Type B pancreatic cell (in vitro differentiated cells): ENCODE measurements at regions not wholly inside any gene's neighbourhood (a gene's known extent, or its start where the extent isn't known, plus 50 kb on each side); places are given as distances from the start of the nearest gene placed in this dataset.
"Not testable (repeated sequence)": the region's sequence is repeated elsewhere in the genome, so short reads cannot be mapped to it uniquely, and the experiment has no call there.

Source experiments
- DNase-seq: peaks from one replicate; pipeline ENCODE4 v3.0.0; 2021; ENCODE audit warnings: mixed read lengths; ENCODE audit not compliant: unreplicated experiment; ENCODE audit errors: extremely low spot score
- H3K27ac Mint-ChIP-seq: 2 replicates; pipeline ENCODE4 v1.8.0; 2021; ENCODE audit warnings: mild to moderate bottlenecking, mixed read lengths
- H3K27me3 Mint-ChIP-seq: 2 replicates; pipeline ENCODE4 v1.8.0; 2021; ENCODE audit warnings: mixed read lengths
- H3K36me3 Mint-ChIP-seq: 2 replicates; pipeline ENCODE4 v1.8.0; 2021; ENCODE audit warnings: mixed read lengths
- H3K4me1 Mint-ChIP-seq: one replicate; pipeline ENCODE4 v1.8.0; 2021; ENCODE audit warnings: mixed read lengths; ENCODE audit not compliant: unreplicated experiment
- H3K4me3 Mint-ChIP-seq: 2 replicates; pipeline ENCODE4 v1.8.0; 2021; ENCODE audit warnings: mild to moderate bottlenecking, mixed read lengths
- H3K9me3 Mint-ChIP-seq: 2 replicates; pipeline ENCODE4 v1.8.0; 2021; ENCODE audit warnings: mixed read lengths
- TF ChIP-seq, protein P1 (sequence below): fragments of 200-600 bp; sonication (generic); conservative IDR thresholded peaks from 2 replicates; pipeline ENCODE4 v1.5.0; 2021; ENCODE audit warnings: antibody characterized with exemption, mild to moderate bottlenecking

DNA sequence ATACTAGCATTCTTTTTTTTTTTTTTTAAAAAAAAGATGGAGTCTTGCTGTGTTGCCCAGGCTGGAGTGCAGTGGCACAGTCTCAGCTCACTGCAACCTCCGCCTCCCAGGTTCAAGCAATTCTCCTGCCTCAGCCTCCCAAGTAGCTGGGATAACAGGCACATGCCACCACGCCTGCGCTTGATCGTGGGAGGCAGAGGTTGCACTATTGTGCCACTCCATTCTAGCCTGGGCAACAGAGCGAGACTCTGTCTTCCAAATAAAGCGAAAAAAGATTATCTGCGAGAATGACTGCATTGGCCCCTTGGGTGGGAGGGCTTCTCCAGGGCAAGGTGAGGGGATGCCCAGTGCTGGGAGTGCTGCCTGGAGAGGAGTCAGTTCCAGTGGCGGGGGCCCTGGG, 1357.1 kb downstream of the CDH12 start:
- not testable (repeated sequence) for H3K27ac Mint-ChIP-seq, H3K9me3 Mint-ChIP-seq

DNA sequence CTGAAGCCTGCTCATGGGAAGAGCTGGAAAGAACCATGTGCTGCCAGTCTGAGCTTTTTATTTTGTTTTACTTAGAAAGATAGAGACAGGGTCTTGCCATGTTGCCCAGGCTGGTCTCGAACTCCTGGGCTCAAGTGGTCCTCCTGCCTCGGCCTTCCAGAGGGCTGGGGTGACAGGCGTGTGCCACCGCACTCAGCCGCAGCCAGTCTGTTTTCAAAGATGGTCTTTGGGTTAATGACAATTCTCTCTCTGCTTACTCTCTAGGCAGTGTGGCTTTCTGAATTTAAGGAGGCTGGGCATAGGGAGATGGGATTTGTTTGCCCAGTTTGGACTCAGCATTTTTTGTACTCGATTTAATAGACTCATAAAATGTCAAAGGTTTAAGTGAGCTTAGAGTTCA, 1357.9 kb downstream of the CDH12 start:
- not testable (repeated sequence) for H3K4me3 Mint-ChIP-seq, DNase-seq, H3K27me3 Mint-ChIP-seq, H3K9me3 Mint-ChIP-seq, H3K4me1 Mint-ChIP-seq, H3K27ac Mint-ChIP-seq, H3K36me3 Mint-ChIP-seq

More for the DNA sequence above, 1357.1 kb downstream of the CDH12 start:
- H3K4me1 Mint-ChIP-seq, H3K4me3 Mint-ChIP-seq, H3K36me3 Mint-ChIP-seq, DNase-seq, H3K27me3 Mint-ChIP-seq: not testable (repeated sequence)

DNA sequence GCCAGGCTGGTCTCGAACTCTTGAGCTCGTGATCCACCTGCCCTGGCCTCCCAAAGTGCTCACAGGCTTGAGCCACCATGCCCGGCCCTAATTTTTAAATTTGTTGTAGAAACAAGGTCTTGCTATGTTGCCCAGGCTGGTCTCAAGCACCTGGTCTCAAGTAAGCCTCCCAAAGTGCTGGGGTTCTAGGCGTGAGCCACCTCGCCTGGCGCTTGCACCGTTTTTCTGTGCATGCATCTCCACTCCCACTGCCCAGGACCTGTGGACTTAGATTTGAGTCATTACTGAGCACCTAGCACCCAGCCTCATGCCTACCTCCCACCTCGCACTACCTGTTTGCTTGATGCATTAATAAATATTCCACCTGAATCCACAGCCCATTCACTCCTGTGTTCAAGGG, 1359.1 kb downstream of the CDH12 start:
- not testable (repeated sequence) for H3K4me3 Mint-ChIP-seq, H3K36me3 Mint-ChIP-seq, H3K4me1 Mint-ChIP-seq, H3K9me3 Mint-ChIP-seq, H3K27ac Mint-ChIP-seq, DNase-seq, H3K27me3 Mint-ChIP-seq

DNA sequence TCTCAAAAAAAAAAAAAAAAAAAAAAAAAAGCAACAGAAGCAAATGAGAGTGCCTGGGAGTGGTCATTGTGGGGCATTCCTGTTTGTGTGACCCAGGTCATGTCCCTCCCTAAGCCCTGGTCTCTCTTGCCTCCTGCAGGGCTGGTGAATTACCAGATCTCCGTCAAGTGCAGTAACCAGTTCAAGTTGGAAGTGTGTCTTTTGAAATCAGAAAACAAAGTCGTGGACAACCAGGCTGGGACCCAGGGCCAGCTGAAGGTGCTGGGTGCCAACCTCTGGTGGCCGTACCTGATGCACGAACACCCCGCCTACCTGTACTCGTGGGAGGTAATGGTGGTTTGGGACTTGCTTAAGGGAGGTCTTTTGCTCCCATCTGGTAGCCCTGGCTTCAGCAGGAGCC, 1362.0 kb downstream of the CDH12 start:
- H3K27ac Mint-ChIP-seq, H3K4me1 Mint-ChIP-seq, H3K27me3 Mint-ChIP-seq, H3K4me3 Mint-ChIP-seq, H3K36me3 Mint-ChIP-seq, DNase-seq, H3K9me3 Mint-ChIP-seq: not testable (repeated sequence)

DNA sequence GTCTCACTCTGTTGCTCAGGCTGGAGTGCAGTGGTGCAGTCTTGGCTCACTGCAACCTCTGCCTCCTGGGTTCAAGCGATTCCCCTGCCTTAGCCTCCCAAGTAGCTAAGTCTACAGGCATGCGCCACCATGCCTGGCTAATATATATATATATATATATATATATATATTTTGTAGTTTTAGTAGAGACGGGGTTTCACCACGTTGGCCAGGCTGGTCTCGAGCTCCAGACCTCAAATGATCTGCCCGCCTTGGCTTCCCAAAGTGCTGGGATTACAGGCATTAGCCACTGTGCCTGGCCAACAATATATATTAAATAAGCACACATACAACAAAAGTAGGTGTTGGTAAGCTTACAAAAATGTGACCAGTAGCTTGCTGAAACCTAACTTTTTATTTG, 1364.3 kb downstream of the CDH12 start:
- H3K9me3 Mint-ChIP-seq, H3K36me3 Mint-ChIP-seq: not testable (repeated sequence)

DNA sequence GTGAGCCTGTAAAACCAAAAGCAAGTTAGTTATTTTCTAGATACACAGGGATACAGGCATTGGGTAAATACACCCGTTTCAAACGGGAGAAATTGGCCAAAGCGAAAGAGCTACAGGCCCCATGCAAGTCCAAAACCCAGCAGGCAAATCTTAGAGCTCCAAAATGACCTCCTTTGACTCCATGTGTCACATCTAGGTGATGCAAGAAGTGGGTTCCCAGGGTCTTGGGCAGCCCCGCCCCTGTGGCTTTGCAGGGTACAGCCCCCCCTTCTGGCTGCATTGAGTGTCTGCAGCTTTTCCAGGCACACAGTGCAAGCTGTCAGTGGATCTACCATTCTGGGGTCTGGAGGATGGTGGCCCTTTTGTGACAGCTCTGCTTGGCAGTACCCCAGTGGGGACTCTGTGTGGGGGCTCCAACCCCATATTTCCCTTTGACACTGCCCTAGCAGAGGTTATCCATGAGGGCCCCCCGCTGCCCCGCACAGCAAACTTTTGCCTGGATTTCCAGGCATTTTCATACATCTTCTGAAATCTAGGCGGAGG, 1367.6 kb downstream of the CDH12 start:
- not testable (repeated sequence) for H3K9me3 Mint-ChIP-seq, H3K4me3 Mint-ChIP-seq, H3K4me1 Mint-ChIP-seq, H3K27me3 Mint-ChIP-seq, H3K27ac Mint-ChIP-seq, DNase-seq
- TF ChIP-seq, protein P1, sequence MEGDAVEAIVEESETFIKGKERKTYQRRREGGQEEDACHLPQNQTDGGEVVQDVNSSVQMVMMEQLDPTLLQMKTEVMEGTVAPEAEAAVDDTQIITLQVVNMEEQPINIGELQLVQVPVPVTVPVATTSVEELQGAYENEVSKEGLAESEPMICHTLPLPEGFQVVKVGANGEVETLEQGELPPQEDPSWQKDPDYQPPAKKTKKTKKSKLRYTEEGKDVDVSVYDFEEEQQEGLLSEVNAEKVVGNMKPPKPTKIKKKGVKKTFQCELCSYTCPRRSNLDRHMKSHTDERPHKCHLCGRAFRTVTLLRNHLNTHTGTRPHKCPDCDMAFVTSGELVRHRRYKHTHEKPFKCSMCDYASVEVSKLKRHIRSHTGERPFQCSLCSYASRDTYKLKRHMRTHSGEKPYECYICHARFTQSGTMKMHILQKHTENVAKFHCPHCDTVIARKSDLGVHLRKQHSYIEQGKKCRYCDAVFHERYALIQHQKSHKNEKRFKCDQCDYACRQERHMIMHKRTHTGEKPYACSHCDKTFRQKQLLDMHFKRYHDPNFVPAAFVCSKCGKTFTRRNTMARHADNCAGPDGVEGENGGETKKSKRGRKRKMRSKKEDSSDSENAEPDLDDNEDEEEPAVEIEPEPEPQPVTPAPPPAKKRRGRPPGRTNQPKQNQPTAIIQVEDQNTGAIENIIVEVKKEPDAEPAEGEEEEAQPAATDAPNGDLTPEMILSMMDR = peak; percentile 52
- peaks cover 10% of the 10 kb centered on the region for H3K36me3 Mint-ChIP-seq

More for the DNA sequence above, 1364.3 kb downstream of the CDH12 start:
- H3K27me3 Mint-ChIP-seq, H3K4me3 Mint-ChIP-seq, H3K4me1 Mint-ChIP-seq, H3K27ac Mint-ChIP-seq, DNase-seq: not testable (repeated sequence)

DNA sequence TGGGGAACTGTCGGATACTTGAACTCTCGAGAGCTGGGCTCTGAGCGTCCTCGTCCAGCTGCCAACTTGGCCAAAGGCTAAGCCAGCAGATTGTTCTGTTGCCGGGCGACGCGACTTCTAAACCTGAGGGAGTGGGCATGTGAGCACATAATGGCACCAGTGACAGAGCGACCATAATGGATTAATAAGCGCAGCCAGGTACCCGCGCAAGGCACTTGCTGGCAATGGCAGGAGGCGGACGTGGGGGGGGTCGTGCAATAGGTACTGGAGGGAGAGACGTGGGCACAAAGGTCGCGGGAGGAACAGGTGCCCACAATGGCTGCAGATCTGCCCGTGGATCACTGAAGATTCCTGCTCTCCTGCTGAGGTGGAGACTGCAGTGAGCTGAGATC, 1368.7 kb downstream of the CDH12 start:
- not testable (repeated sequence) for H3K4me1 Mint-ChIP-seq, H3K27ac Mint-ChIP-seq, H3K4me3 Mint-ChIP-seq, DNase-seq, H3K9me3 Mint-ChIP-seq, H3K27me3 Mint-ChIP-seq
- peaks cover 14% of the 10 kb centered on the region for H3K36me3 Mint-ChIP-seq

DNA sequence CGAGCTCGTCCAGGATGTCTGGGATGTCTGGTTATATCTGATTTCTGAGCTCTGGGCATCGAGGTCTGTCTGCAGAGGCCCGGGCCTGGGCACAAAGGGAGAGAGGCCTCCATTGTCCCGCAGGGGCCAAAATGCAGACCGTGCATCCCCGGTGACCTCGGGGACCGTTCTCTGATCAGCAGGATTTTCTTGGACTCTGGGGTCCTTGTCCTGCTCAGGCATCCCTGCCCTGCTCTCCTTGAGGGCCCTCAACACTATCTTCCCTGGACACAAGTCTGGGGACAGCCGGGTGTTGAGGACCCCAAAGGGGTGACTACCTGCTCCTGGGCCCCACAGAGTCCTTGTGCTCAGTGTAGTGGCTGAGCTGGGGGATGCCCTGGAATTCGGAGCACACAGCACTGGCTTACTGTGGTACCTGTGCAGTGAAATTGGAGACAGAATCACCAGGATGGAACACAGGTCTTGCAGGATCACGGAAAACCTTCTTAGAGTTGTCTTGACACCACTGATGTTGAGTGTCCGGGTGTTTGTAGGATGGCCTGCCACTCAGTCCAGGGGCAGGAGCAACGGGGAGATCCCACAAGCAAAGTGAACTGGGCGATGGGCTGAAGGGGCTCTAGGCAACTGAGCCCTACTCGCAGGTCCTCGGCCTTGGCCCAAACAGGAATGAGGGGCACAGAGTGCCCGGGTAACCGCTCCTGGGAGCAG, 1369.2 kb downstream of the CDH12 start:
- H3K4me1 Mint-ChIP-seq, H3K27me3 Mint-ChIP-seq, H3K27ac Mint-ChIP-seq, DNase-seq, H3K4me3 Mint-ChIP-seq, H3K9me3 Mint-ChIP-seq: not testable (repeated sequence)
- peaks cover 14% of the 10 kb centered on the region for H3K36me3 Mint-ChIP-seq

DNA sequence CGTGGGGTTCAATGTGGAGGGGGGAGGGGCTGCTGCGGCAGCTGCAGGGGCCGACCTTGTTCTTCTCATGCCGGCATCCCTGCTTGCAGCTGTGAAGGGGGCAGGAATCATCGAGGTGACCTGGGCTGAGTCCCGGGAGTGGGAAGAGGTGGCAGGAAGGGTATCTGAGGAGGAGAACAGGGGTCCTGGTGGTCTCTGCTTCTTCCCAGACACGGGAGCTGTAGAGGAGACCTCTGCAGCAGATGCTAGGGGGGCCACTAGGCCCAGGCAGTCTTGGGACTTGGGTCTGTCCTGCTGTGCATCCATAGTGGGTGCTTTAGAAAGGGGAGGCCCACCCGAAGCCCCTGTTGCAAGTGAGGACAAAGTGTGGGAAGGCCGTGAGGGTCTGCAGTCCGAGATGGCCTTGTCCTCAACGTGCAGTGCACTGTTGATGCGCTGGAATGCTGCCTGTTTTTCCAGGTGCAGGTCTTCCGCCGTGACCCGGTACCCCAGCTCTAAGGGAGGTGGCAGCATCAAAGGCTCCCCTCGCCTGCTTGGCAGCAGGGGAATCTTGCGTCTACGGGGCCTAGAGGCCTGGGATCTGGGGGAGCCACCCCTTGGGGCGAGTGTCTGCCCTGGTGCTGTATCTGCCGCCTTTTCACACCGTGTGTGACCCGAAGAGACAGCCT, 1370.0 kb downstream of the CDH12 start:
- not testable (repeated sequence) for DNase-seq, H3K9me3 Mint-ChIP-seq, H3K27me3 Mint-ChIP-seq, H3K4me1 Mint-ChIP-seq, H3K27ac Mint-ChIP-seq, H3K4me3 Mint-ChIP-seq
- H3K36me3 Mint-ChIP-seq = peaks cover 14% of the 10 kb centered on the region

DNA sequence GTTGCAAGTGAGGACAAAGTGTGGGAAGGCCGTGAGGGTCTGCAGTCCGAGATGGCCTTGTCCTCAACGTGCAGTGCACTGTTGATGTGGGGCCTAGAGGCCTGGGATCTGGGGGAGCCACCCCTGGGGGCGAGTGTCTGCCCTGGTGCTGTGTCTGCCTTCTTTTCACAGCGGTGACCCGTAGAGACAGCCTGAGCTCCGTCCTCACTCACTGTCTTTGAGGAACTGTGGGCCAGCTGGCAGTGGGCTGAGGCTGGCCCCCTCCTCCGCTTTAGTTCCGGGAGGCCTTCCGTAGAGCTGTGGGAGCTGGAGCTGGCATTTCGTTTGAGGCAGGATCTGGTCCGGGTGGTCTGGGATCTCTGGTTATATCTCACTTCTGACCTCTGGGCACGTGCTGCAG, 1370.6 kb downstream of the CDH12 start:
- H3K27ac Mint-ChIP-seq, H3K4me3 Mint-ChIP-seq, H3K27me3 Mint-ChIP-seq, H3K9me3 Mint-ChIP-seq, H3K4me1 Mint-ChIP-seq, DNase-seq: not testable (repeated sequence)
- H3K36me3 Mint-ChIP-seq = peaks cover 14% of the 10 kb centered on the region

DNA sequence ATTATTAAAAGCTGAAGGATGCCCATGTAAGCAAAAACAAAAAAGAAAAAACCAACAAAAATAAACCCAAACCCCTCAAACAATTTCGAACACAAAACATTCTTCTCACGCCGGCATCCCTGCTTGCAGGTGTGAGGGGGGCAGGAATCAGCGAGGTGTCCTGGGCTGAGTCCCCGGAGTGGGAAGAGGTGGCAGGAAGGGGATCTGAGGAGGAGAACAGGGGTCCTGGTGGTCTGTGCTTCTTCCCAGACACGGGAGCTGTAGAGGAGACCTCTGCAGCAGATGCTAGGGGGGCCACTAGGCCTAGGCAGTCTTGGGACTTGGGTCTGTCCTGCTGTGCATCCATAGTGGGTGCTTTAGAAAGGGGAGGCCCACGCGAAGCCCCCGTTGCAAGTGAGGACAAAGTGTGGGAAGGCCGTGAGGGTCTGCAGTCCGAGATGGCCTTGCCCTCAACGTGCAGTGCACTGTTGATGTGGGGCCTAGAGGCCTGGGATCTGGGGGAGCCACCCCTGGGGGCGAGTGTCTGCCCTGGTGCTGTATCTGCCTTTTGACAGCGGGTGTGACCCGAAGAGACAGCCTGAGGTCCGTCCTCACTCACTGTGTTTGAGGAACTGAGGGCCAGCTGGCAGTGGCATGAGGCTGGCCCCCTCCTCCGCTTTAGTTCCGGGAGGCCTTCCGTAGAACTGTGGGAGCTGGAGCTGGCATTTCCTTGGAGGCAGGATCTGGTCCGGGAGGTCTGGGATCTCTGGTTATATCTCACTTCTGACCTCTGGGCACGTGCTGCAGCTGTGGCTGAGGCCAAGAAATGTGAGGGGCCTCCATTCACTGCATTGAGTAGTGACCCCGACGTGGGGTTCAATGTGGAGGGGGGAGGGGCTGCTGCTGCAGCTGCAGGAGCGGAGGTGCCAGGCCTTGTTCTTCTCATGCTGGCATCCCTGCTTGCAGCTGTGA, 1371.5 kb downstream of the CDH12 start:
- not testable (repeated sequence) for H3K4me1 Mint-ChIP-seq

DNA sequence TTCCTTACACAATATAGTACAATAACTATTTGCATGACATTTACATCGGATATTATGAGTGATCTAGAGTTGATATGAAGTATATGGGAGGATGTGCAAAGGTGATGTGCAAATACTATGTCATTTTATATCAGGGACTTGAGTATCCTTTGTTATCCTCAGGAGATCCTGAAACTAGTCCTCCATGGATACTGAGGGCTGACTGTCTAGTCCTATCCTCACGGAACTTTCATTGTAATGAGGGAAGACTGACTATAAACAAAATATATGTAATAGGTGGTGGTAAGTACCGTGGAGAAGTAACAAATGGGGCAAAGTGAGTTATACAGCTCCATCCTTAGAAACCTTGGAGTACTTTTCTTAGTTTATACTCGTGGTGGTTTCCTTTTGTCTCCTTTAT, 1373.1 kb downstream of the CDH12 start:
- H3K36me3 Mint-ChIP-seq = peaks cover 17% of the 10 kb centered on the region
- H3K9me3 Mint-ChIP-seq, DNase-seq, H3K4me1 Mint-ChIP-seq, H3K27me3 Mint-ChIP-seq, H3K27ac Mint-ChIP-seq, H3K4me3 Mint-ChIP-seq: not testable (repeated sequence)

More for the DNA sequence above, 1371.5 kb downstream of the CDH12 start:
- H3K4me3 Mint-ChIP-seq, H3K9me3 Mint-ChIP-seq, H3K27me3 Mint-ChIP-seq, DNase-seq: not testable (repeated sequence)
- H3K36me3 Mint-ChIP-seq = peaks cover 14% of the 10 kb centered on the region
- H3K27ac Mint-ChIP-seq = peak overlapping the region; percentile 41
